ENCODE measurements at regions not wholly inside any gene's neighbourhood (a gene's known extent, or its start where the extent isn't known, plus 50 kb on each side); places are given as distances from the start of the nearest gene placed in this dataset.

GRCh38 chr13:94842901-94843300, 130.6 kb upstream of the SOX21 start:
- no peaks in the 10 kb centered on the region for H3K4me1 Mint-ChIP-seq
- no peaks in the 10 kb centered on the region; the same call in 2 of the 3 replicates for H3K9me3 Mint-ChIP-seq
- Histone ChIP-seq H3K27me3 (ENCODE audit: insufficient read depth) (no peaks in the 10 kb centered on the region), H3K9me2 (ENCODE audit: insufficient read depth) (no peaks in the 10 kb centered on the region), H3K36me3 (ENCODE audit: insufficient read depth) (no peaks in the 10 kb centered on the region), H3K4me1 (ENCODE audit: insufficient read depth) (no peaks in the 10 kb centered on the region), H4K20me1 (replicated peaks; ENCODE audit: insufficient read depth) (no peaks in the 10 kb centered on the region), H3K4me3 (no peak overlapping the region), H3K79me2 (replicated peaks; ENCODE audit: insufficient read depth) (no peaks in the 10 kb centered on the region), H3K27ac (ENCODE audit: low read depth) (no peak overlapping the region), H3K4me2 (no peak overlapping the region), H3F3A (replicated peaks; ENCODE audit: low read depth) (no peaks in the 10 kb centered on the region), H2AFZ (no peak overlapping the region)
- peaks cover 1% of the 10 kb centered on the region for H3K27me3 Mint-ChIP-seq (ENCODE audit: insufficient read depth, low read depth, poor library complexity)
- no peaks in the 10 kb centered on the region for H3K36me3 Mint-ChIP-seq (ENCODE audit: low read depth)
- no peak overlapping the region for H3K4me3 Mint-ChIP-seq
- ATAC-seq, result no peak
- TF ChIP-seq ZNF331 (CRISPR knock-in tag; IDR thresholded peaks at IDR 0.05; ENCODE audit: low read depth) (no peak), NANOG (IDR thresholded peaks at IDR 0.05; ENCODE audit: borderline replicate concordance) (no peak), REST (IDR thresholded peaks at IDR 0.05; ENCODE audit: unreplicated experiment) (no peak), POLR2AphosphoS5 (IDR thresholded peaks at IDR 0.05; ENCODE audit: low read depth) (no peak), EZH2 (IDR thresholded peaks at IDR 0.05; ENCODE audit: low read depth, unreplicated experiment) (no peak), ZNF462 (CRISPR knock-in tag; IDR thresholded peaks at IDR 0.05) (no peak), ZNF114 (CRISPR knock-in tag; IDR thresholded peaks at IDR 0.05) (no peak), CTCF (conservative IDR thresholded peaks at IDR 0.05; ENCODE audit: low read depth in 2 of 2) (no peak), ETS1 (IDR thresholded peaks at IDR 0.05) (no peak), JUNB (IDR thresholded peaks at IDR 0.05; ENCODE audit: unreplicated experiment) (no peak), STAT1 (IDR thresholded peaks at IDR 0.05; ENCODE audit: unreplicated experiment) (no peak), EZH2phosphoT487 (IDR thresholded peaks at IDR 0.05; ENCODE audit: unreplicated experiment) (no peak), CREB1 (CRISPR knock-in tag; IDR thresholded peaks at IDR 0.05; ENCODE audit: low read depth) (no peak)
- no peak for DNase-seq (ENCODE audit: low spot score)
- H3K27ac Mint-ChIP-seq, result no peak overlapping the region
